ENCODE measurements at regions not wholly inside any gene's neighbourhood (a gene's known extent, or its start where the extent isn't known, plus 50 kb on each side); places are given as distances from the start of the nearest gene placed in this dataset.

DNA sequence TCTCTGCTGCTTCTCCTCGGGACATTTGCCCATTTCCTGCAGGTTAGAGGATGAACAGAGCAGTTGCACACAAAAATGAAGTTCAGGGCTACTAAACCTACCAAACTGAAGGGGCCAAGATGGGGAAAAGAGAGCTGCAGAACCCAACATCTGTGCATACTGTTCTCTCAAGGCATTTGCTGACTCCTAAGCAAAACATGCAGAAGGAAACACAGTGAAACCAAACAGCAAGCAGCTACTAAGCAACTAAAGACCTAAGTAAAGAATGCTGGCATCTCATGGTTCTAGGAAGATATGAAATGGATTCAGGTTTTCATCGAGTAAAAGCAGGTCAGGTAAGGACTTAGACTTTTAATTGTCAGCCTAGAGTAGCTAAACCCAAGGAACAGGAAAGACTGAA is 111.9 kb upstream of the SYT4 start:
- TF ChIP-seq CTCF (conservative IDR thresholded peaks at IDR 0.05 in 1 of 2, IDR thresholded peaks at IDR 0.05 in 1 of 2; ENCODE audit: low read depth in 1 of 2, low read length in 2 of 2), result no peak
- TF ChIP-seq EZH2 (IDR thresholded peaks at IDR 0.05; ENCODE audit: low read length, missing control alignments), result no peak
